Tibial nerve (tissue), 4 donors: ENCODE measurements at regions not wholly inside any gene's neighbourhood (a gene's known extent, or its start where the extent isn't known, plus 50 kb on each side); places are given as distances from the start of the nearest gene placed in this dataset.

Source experiments
- DNase-seq, 2 donors: peaks; one replicate each; pipeline ENCODE4 v3.0.0-alpha.2; 2019; ENCODE audit warnings: low spot score in 2 of 2
- H3K27ac ChIP-seq, 4 donors: fragments of 200-600 bp; sonication (generic) in 3 of 4; one replicate each; pipeline ENCODE4 v1.5.1; 2017 to 2019; ENCODE audit warnings: mild to moderate bottlenecking in 1 of 4
- H3K27me3 ChIP-seq, 2 donors: fragments of 200-600 bp; sonication (generic) in 1 of 2; one replicate each; pipeline versions ENCODE4 v1.5.1 to v1.6.0; 2017 to 2019
- H3K36me3 ChIP-seq, 3 donors: fragments of 200-600 bp; sonication (generic); one replicate each; pipeline ENCODE4 v1.5.1; 2018 to 2019
- H3K4me1 ChIP-seq, 4 donors: fragments of 200-600 bp; sonication (generic) in 3 of 4; one replicate each; pipeline ENCODE4 v1.5.1; 2017 to 2019
- H3K4me3 ChIP-seq, 4 donors: fragments of 200-600 bp; sonication (generic) in 3 of 4; one replicate each; pipeline ENCODE4 v1.5.1; 2017 to 2019; ENCODE audit warnings: mild to moderate bottlenecking in 1 of 4, moderate library complexity in 1 of 4
- H3K9me3 ChIP-seq, 4 donors: fragments of 200-600 bp; sonication (generic) in 3 of 4; one replicate each; pipeline ENCODE4 v1.5.1; 2017 to 2019
- EP300 ChIP-seq, 2 donors: sonication (generic); formaldehyde crosslinking; IDR thresholded peaks; one replicate each; pipeline ENCODE4 v1.6.1; 2017; ENCODE audit warnings: antibody characterized with exemption in 2 of 2, mild to moderate bottlenecking in 1 of 2
- POLR2A ChIP-seq, 2 donors: fragments of 450-650 bp; IDR thresholded peaks; one replicate each; pipeline ENCODE4 v1.6.1; 2017; ENCODE audit warnings: antibody characterized with exemption in 2 of 2, mild to moderate bottlenecking in 2 of 2, moderate library complexity in 2 of 2
- WGBS, 2 donors: methylation state at CpG; one replicate each; pipeline ENCODE4 v1.1.5; 2018; 5-methylcytosine and 5-hydroxymethylcytosine counted together
- TF ChIP-seq, protein P1 (sequence below), 5 experiments: fragments of 200-600 bp in 3 of 5; fragments of 450-650 bp in 2 of 5; sonication (generic) in 3 of 5; IDR thresholded peaks; one replicate each; pipeline ENCODE4 v1.5.1; 2016 to 2019; ENCODE audit warnings: antibody characterized with exemption in 5 of 5, mild to moderate bottlenecking in 3 of 5, moderate library complexity in 2 of 5

DNA sequence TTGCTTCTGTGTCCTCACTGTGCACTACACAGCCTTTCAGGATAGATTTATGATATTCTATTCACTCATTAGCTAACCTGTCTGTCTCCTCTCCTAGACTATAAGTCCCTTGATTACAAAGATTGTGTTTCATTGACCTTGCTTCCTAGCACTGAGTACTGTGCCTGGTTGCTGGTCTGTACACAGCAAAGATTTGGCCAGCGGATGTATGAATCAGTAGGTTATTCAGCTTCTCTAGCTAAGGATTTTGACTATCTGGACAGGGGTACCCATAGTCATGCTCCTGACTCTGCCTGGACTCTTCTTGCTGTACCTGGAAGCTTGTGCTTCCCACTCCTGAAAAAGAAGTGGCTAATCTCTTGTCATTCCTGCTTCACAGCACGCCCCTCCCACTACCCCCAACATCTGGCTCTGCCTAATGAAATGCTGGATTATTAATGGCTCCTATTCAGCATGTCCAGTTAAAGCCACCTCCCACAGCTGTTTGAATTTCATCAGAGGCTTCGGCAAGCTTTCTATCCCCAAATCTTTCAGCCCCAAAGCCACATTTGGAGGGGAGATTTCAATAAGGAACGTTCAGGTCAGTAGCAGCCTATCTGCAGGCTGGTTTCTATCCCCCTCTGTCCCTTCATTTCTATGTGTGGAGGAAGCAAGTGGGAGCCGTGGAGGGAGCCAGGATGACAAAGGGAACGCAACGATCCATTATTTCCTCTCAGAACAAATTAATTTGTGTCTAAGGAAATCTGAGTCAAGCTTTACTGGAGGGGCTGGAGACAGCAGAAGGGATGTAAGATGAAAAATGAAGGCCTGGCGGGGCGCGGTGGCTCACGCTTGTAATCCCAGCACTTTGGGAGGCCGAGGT lies 64.8 kb upstream of the PPM1J start:
- no peaks in the 10 kb centered on the region for H3K9me3 ChIP-seq
- DNase-seq, result no peak
- H3K4me1 ChIP-seq, result no peaks in the 10 kb centered on the region
- no peak overlapping the region for H3K27ac ChIP-seq
- 71 to 75% methylated on average over 12 of the region's 12 CpGs for WGBS, 2 donors
- H3K4me3 ChIP-seq, result no peak overlapping the region
- TF ChIP-seq, protein P1, sequence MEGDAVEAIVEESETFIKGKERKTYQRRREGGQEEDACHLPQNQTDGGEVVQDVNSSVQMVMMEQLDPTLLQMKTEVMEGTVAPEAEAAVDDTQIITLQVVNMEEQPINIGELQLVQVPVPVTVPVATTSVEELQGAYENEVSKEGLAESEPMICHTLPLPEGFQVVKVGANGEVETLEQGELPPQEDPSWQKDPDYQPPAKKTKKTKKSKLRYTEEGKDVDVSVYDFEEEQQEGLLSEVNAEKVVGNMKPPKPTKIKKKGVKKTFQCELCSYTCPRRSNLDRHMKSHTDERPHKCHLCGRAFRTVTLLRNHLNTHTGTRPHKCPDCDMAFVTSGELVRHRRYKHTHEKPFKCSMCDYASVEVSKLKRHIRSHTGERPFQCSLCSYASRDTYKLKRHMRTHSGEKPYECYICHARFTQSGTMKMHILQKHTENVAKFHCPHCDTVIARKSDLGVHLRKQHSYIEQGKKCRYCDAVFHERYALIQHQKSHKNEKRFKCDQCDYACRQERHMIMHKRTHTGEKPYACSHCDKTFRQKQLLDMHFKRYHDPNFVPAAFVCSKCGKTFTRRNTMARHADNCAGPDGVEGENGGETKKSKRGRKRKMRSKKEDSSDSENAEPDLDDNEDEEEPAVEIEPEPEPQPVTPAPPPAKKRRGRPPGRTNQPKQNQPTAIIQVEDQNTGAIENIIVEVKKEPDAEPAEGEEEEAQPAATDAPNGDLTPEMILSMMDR (IDR thresholded peaks at IDR 0.05), result no peak
- TF ChIP-seq POLR2A (IDR thresholded peaks at IDR 0.05), result no peak
- no peak for TF ChIP-seq EP300 (IDR thresholded peaks at IDR 0.05)
- H3K27me3 ChIP-seq, result no peaks in the 10 kb centered on the region
- no peaks in the 10 kb centered on the region for H3K36me3 ChIP-seq

GRCh38 chr1:112778137-112778536 lies 63.0 kb upstream of the PPM1J start:
- H3K9me3 ChIP-seq, result no peaks in the 10 kb centered on the region
- H3K36me3 ChIP-seq, result no peaks in the 10 kb centered on the region
- no peaks in the 10 kb centered on the region for H3K4me1 ChIP-seq
- 46 to 66% methylated on average over 1 of the region's 1 CpG for WGBS, 2 donors
- H3K27ac ChIP-seq, result no peak overlapping the region
- no peaks in the 10 kb centered on the region for H3K27me3 ChIP-seq
- H3K4me3 ChIP-seq, result no peak overlapping the region
- TF ChIP-seq POLR2A (IDR thresholded peaks at IDR 0.05) (no peak), EP300 (IDR thresholded peaks at IDR 0.05) (no peak)
- TF ChIP-seq, protein P1 (IDR thresholded peaks at IDR 0.05), result no peak
- DNase-seq, result no peak

- no peak for DNase-seq
- 42 to 63% methylated on average over 3 of the region's 3 CpGs for WGBS, 2 donors
- TF ChIP-seq EP300 (IDR thresholded peaks at IDR 0.05), result no peak
- TF ChIP-seq POLR2A (IDR thresholded peaks at IDR 0.05), result no peak
- TF ChIP-seq, protein P1 (IDR thresholded peaks at IDR 0.05), result no peak
- H3K4me1 ChIP-seq, result no peaks in the 10 kb centered on the region
- H3K27me3 ChIP-seq, result no peaks in the 10 kb centered on the region
- no peaks in the 10 kb centered on the region for H3K36me3 ChIP-seq
- H3K4me3 ChIP-seq, result no peak overlapping the region
- no peak overlapping the region for H3K27ac ChIP-seq
- no peaks in the 10 kb centered on the region for H3K9me3 ChIP-seq
Measured at GRCh38 chr1:112776688-112777087, 61.6 kb upstream of the PPM1J start.

DNA sequence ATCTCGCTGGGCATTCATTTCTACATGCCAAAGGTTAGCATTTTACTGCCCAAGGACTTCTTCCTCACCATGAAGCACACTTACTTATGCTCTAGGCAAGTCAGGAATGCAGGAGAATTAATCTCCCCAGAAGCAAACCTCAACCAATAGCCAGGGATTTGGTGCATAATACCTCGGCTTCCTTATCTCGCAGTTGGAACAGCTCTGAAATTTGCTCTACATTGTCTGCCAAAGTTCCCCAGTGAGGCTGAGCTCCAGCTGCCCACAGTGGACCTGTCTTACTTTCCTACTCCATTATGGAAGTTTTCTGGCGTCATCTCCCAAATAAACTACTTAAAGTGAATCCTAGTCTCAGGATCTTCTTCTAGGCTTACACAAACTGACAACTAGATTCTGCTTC lies 57.6 kb upstream of the PPM1J start:
- H3K36me3 ChIP-seq, result no peaks in the 10 kb centered on the region
- WGBS, 2 donors, result 63 to 84% methylated on average over 4 of the region's 4 CpGs
- no peak overlapping the region for H3K4me3 ChIP-seq

DNA sequence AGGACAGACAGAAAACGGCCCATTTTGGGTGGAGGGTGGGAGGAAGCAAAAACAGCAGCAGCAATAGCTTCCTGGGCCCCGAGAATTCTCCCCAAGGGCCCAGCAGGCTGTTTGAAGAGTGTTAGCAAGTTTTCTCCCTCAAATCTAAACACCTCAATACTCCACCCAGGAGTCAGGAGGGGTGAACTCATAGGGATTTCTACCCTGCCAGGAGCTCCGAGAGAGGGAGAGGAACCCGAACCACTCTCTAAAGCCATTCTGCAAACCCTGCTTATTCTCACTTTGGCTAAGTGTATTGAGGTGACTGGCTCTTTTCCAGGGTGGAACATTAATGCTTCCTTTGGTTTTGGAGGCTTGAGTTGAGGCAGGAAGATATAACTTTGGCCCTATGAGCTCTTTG lies 55.6 kb upstream of the PPM1J start:
- TF ChIP-seq EP300 (IDR thresholded peaks at IDR 0.05) (no peak), POLR2A (IDR thresholded peaks at IDR 0.05) (no peak)
- TF ChIP-seq, protein P1 (IDR thresholded peaks at IDR 0.05), result no peak
- 33 to 37% methylated on average over 4 of the region's 4 CpGs for WGBS, 2 donors
- Histone ChIP-seq H3K27me3 (no peaks in the 10 kb centered on the region), H3K4me1 (no peaks in the 10 kb centered on the region), H3K4me3 (no peak overlapping the region), H3K36me3 (no peaks in the 10 kb centered on the region), H3K27ac (no peak overlapping the region), H3K9me3 (no peaks in the 10 kb centered on the region)
- no peak for DNase-seq

More for the DNA sequence above, 57.6 kb upstream of the PPM1J start:
- DNase-seq, result no peak
- Histone ChIP-seq H3K9me3 (no peaks in the 10 kb centered on the region), H3K27ac (no peak overlapping the region), H3K4me1 (no peaks in the 10 kb centered on the region), H3K27me3 (no peaks in the 10 kb centered on the region)
- TF ChIP-seq, protein P1 (IDR thresholded peaks at IDR 0.05), result no peak
- TF ChIP-seq EP300 (IDR thresholded peaks at IDR 0.05) (no peak), POLR2A (IDR thresholded peaks at IDR 0.05) (no peak)
